A673 (cell line): ENCODE measurements at regions not wholly inside any gene's neighbourhood (a gene's known extent, or its start where the extent isn't known, plus 50 kb on each side); places are given as distances from the start of the nearest gene placed in this dataset.

ENCODE experiments used
- CTCF ChIP-seq: fragments of 300-800, 200-600 bp; sonication (generic); conservative IDR thresholded peaks from 2 replicates; pipeline ENCODE4 v1.5.1; 2017; ENCODE audit warnings: low read depth, mild to moderate bottlenecking, antibody characterized with exemption, low read length, moderate library complexity, mixed read lengths
- EZH2 ChIP-seq: fragments of 200-600 bp; sonication (generic); IDR thresholded peaks from 2 replicates; pipeline ENCODE4 v1.6.1; 2017; ENCODE audit warnings: borderline replicate concordance, low read depth, mild to moderate bottlenecking, mixed read lengths, antibody characterized with exemption, low read length; ENCODE audit not compliant: poor library complexity, severe bottlenecking

- TF ChIP-seq EZH2, result no peak
- no peak for TF ChIP-seq CTCF
Observed at GRCh38 chr11:109512249-109512648, 90.3 kb downstream of the C11orf87 start.
